HG03521 (cell line): ENCODE measurements at regions not wholly inside any gene's neighbourhood (a gene's known extent, or its start where the extent isn't known, plus 50 kb on each side); places are given as distances from the start of the nearest gene placed in this dataset.
"Not testable (repeated sequence)": the region's sequence is repeated elsewhere in the genome, so short reads cannot be mapped to it uniquely, and the experiment has no call there.

ENCODE experiments used
- ATAC-seq: cut with Tn5 transposase; IDR thresholded peaks from one replicate; pipeline ENCODE4 v1.9.1; 2021; ENCODE audit warnings: mild to moderate bottlenecking, moderate library complexity; ENCODE audit not compliant: unreplicated experiment

GRCh38 chr6:115873901-115874300, 186.8 kb downstream of the FRK start:
- ATAC-seq = no peak

- ATAC-seq = no peak
Observed at GRCh38 chr6:115870464-115870863, 190.2 kb downstream of the FRK start.

- no peak for ATAC-seq
Observed at GRCh38 chr6:115865914-115866313, 194.8 kb downstream of the FRK start.

GRCh38 chr6:115863211-115863610, 197.5 kb downstream of the FRK start:
- ATAC-seq = no peak

GRCh38 chr6:115861658-115862057, 199.0 kb downstream of the FRK start:
- not testable (repeated sequence) for ATAC-seq

- not testable (repeated sequence) for ATAC-seq
Observed at GRCh38 chr6:115859577-115859976, 201.1 kb downstream of the FRK start.

GRCh38 chr6:115854866-115855665, 205.6 kb downstream of the FRK start:
- no peak for ATAC-seq

GRCh38 chr6:115847671-115848070, 213.0 kb downstream of the FRK start:
- no peak for ATAC-seq

- ATAC-seq = no peak
Observed at GRCh38 chr6:115843945-115844344, 216.7 kb downstream of the FRK start.

- ATAC-seq = no peak
Observed at GRCh38 chr6:115842338-115842737, 218.4 kb downstream of the FRK start.

- ATAC-seq = no peak
Observed at GRCh38 chr6:115839583-115840181, 221.0 kb downstream of the FRK start.

GRCh38 chr6:115838763-115839401, 221.8 kb downstream of the FRK start:
- ATAC-seq = peak; percentile 92

- no peak for ATAC-seq
Observed at GRCh38 chr6:115838216-115838615, 222.5 kb downstream of the FRK start.

GRCh38 chr6:115836374-115836773, 224.3 kb downstream of the FRK start:
- ATAC-seq = not testable (repeated sequence)

- ATAC-seq = no peak
Observed at GRCh38 chr6:115835314-115835713, 225.4 kb downstream of the FRK start.

- not testable (repeated sequence) for ATAC-seq
Observed at GRCh38 chr6:115834542-115834941, 226.1 kb downstream of the FRK start.

GRCh38 chr6:115832786-115833185, 227.9 kb downstream of the FRK start:
- ATAC-seq = no peak

GRCh38 chr6:115832186-115832585, 228.5 kb downstream of the FRK start:
- ATAC-seq = no peak

- no peak for ATAC-seq
Observed at GRCh38 chr6:115830895-115831294, 229.8 kb downstream of the FRK start.

- no peak for ATAC-seq
Observed at GRCh38 chr6:115821798-115822197, 238.9 kb downstream of the FRK start.

- ATAC-seq = no peak
Observed at GRCh38 chr6:115819506-115819905, 241.2 kb downstream of the FRK start.

- ATAC-seq = no peak
Observed at GRCh38 chr6:115817161-115817560, 243.5 kb downstream of the FRK start.
